Mesendoderm (in vitro differentiated cells): ENCODE measurements at regions not wholly inside any gene's neighbourhood (a gene's known extent, or its start where the extent isn't known, plus 50 kb on each side); places are given as distances from the start of the nearest gene placed in this dataset.

Source experiments
- DNase-seq: peaks from one replicate; pipeline ENCODE4 v3.0.0; 2013
- H2AK5ac ChIP-seq: 2 replicates; pipeline ENCODE4 v1.6.1; 2013; ENCODE audit warnings: low read length, inconsistent platforms
- H2BK120ac ChIP-seq: 2 replicates; pipeline ENCODE4 v1.6.1; 2013; ENCODE audit warnings: low read depth, mild to moderate bottlenecking, low read length, moderate library complexity, mixed read lengths
- H2BK15ac ChIP-seq: replicated peaks from 2 replicates; pipeline ENCODE4 v1.6.1; 2013; ENCODE audit warnings: low read depth, mild to moderate bottlenecking, moderate library complexity
- H2BK5ac ChIP-seq: 2 replicates; pipeline ENCODE4 v1.6.1; 2013; ENCODE audit warnings: low read length, inconsistent platforms
- H3K18ac ChIP-seq: 2 replicates; pipeline ENCODE4 v1.6.1; 2013; ENCODE audit warnings: mild to moderate bottlenecking, low read length, mixed read lengths
- H3K23ac ChIP-seq: one replicate; pipeline ENCODE4 v1.6.1; 2013; ENCODE audit warnings: low read length
- H3K27ac ChIP-seq: 2 replicates; pipeline ENCODE4 v1.5.1; 2013; ENCODE audit warnings: low read depth, mild to moderate bottlenecking, inconsistent platforms, low read length, moderate library complexity
- H3K27me3 ChIP-seq: 2 replicates; pipeline ENCODE4 v1.6.1; 2013; ENCODE audit warnings: low read length, control low read depth, mild to moderate bottlenecking, inconsistent platforms; ENCODE audit not compliant: insufficient read depth, poor library complexity
- H3K36me3 ChIP-seq: 2 replicates; pipeline ENCODE4 v1.6.1; 2013; ENCODE audit warnings: low read length, inconsistent platforms; ENCODE audit not compliant: control insufficient read depth, insufficient read depth
- H3K4ac ChIP-seq: one replicate; pipeline ENCODE4 v1.6.1; 2013; ENCODE audit warnings: low read depth, mild to moderate bottlenecking, low read length, moderate library complexity
- H3K4me1 ChIP-seq: 2 replicates; pipeline ENCODE4 v1.6.1; 2013; ENCODE audit warnings: low read depth, low read length, inconsistent platforms; ENCODE audit not compliant: control insufficient read depth
- H3K4me2 ChIP-seq: 2 replicates; pipeline ENCODE4 v1.6.1; 2013; ENCODE audit warnings: low read length
- H3K4me3 ChIP-seq: 2 replicates; pipeline ENCODE4 v1.5.1; 2013; ENCODE audit warnings: mild to moderate bottlenecking, low read length
- H3K56ac ChIP-seq: one replicate; pipeline ENCODE4 v1.6.1; 2013; ENCODE audit warnings: low read length
- H3K79me1 ChIP-seq: 2 replicates; pipeline ENCODE4 v1.6.1; 2013; ENCODE audit warnings: low read length, inconsistent platforms
- H3K79me2 ChIP-seq: 2 replicates; pipeline ENCODE4 v1.6.1; 2013; ENCODE audit warnings: mild to moderate bottlenecking, low read length; ENCODE audit not compliant: control insufficient read depth, insufficient read depth
- H3K9ac ChIP-seq: 2 replicates; pipeline ENCODE4 v1.6.1; 2013; ENCODE audit warnings: low read length, inconsistent platforms
- H4K5ac ChIP-seq: one replicate; pipeline ENCODE4 v1.6.1; 2013; ENCODE audit warnings: low read length
- H4K8ac ChIP-seq: one replicate; pipeline ENCODE4 v1.6.1; 2013; ENCODE audit warnings: low read depth, mild to moderate bottlenecking, control low read depth, low read length, moderate library complexity
- WGBS: extraction: QIAGEN DNeasy Blood & Tissue Kit; methylation state at CpG from one replicate; pipeline ENCODE4 v1.1.7; 2013; ENCODE audit warnings: low lambda C conversion rate, missing lambda C conversion rate; ENCODE audit not compliant: insufficient coverage; ENCODE audit errors: extremely low coverage; 5-methylcytosine and 5-hydroxymethylcytosine counted together

- no peak overlapping the region for H4K5ac ChIP-seq
- H3K27me3 ChIP-seq = no peaks in the 10 kb centered on the region
- H2BK15ac ChIP-seq = no peak overlapping the region
- no peak overlapping the region for H4K8ac ChIP-seq
- no peak overlapping the region for H2BK5ac ChIP-seq
- DNase-seq = no peak
- no peak overlapping the region for H3K9ac ChIP-seq
- H3K79me1 ChIP-seq = no peaks in the 10 kb centered on the region
- no peak overlapping the region for H3K18ac ChIP-seq
- H3K4me1 ChIP-seq = no peaks in the 10 kb centered on the region
- H3K27ac ChIP-seq = no peak overlapping the region
- no peaks in the 10 kb centered on the region for H3K36me3 ChIP-seq
- H3K4me2 ChIP-seq = no peak overlapping the region
- no peak overlapping the region for H2AK5ac ChIP-seq
- H3K23ac ChIP-seq = no peak overlapping the region
- whole genome bisulfite sequencing = no CpG with 5 or more reads among the region's 3 CpGs
- no peak overlapping the region for H3K56ac ChIP-seq
- no peak overlapping the region for H3K4ac ChIP-seq
- H3K79me2 ChIP-seq = no peaks in the 10 kb centered on the region
- no peak overlapping the region for H2BK120ac ChIP-seq
- H3K4me3 ChIP-seq = no peak overlapping the region
These were observed 198.6 kb downstream of the BCAT1 start for GRCh38 chr12:24750263-24750662.

DNA sequence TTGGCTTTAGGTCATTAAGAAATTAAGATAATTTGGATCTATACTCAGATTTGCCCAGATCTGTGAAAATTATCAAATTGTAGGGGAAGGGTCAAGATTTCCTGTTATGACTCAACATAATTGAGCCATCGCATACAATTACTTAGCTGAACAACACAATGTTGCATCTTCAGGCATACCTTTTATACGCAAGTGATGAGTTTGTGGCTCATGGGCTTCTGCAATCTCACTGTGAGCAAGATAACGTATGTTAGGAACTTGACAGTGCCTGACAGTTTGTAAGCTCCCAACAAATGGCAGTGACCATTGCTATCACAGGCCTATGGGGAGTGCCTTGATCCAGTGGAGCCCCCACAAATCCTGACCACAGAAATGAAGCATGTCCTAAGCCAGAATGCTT, 199.7 kb downstream of the BCAT1 start:
- H3K36me3 ChIP-seq = no peaks in the 10 kb centered on the region
- H4K5ac ChIP-seq = no peak overlapping the region
- peak; percentile 27 for DNase-seq
- H3K18ac ChIP-seq = no peak overlapping the region
- no peak overlapping the region for H2AK5ac ChIP-seq
- H2BK120ac ChIP-seq = no peak overlapping the region
- no peaks in the 10 kb centered on the region for H3K79me1 ChIP-seq
- no peak overlapping the region for H3K56ac ChIP-seq
- WGBS = no CpG with 5 or more reads among the region's 3 CpGs
- no peaks in the 10 kb centered on the region for H3K27me3 ChIP-seq
- no peak overlapping the region for H3K4me2 ChIP-seq
- H3K4me3 ChIP-seq = no peak overlapping the region
- no peak overlapping the region for H3K23ac ChIP-seq
- H4K8ac ChIP-seq = no peak overlapping the region
- no peaks in the 10 kb centered on the region for H3K79me2 ChIP-seq
- no peak overlapping the region for H2BK15ac ChIP-seq
- no peak overlapping the region for H3K9ac ChIP-seq
- H3K4me1 ChIP-seq = peaks cover 3% of the 10 kb centered on the region
- no peak overlapping the region for H3K27ac ChIP-seq
- H3K4ac ChIP-seq = no peak overlapping the region
- no peak overlapping the region for H2BK5ac ChIP-seq

DNA sequence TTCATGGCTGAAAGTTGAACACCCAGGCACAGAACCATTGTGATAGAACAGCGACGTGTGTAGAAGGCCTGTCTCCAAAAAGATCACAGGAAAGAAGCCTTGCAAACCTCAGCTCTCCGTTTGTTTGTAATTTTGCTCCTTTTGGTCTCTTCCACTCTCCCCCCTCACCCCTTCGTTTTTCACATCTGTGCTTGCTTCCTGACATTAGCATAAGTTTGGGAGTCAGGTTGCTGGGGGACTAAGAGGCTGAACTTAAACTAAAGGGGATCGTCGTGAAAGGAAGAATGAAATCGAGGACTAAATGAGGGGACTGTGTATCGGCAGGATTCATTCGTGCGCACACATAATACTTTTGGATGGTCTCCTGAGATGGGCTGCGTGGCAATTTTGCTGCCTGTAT, 200.6 kb downstream of the BCAT1 start:
- Histone ChIP-seq H3K36me3 (no peaks in the 10 kb centered on the region), H3K23ac (no peak overlapping the region), H3K9ac (no peak overlapping the region), H2AK5ac (no peak overlapping the region), H2BK15ac (no peak overlapping the region), H3K27ac (no peak overlapping the region), H3K4me3 (no peak overlapping the region), H3K27me3 (no peaks in the 10 kb centered on the region), H3K56ac (no peak overlapping the region), H3K79me2 (no peaks in the 10 kb centered on the region), H3K4ac (no peak overlapping the region), H3K18ac (no peak overlapping the region), H2BK5ac (no peak overlapping the region), H4K8ac (no peak overlapping the region), H3K4me2 (no peak overlapping the region), H4K5ac (no peak overlapping the region), H2BK120ac (no peak overlapping the region), H3K79me1 (no peaks in the 10 kb centered on the region), H3K4me1 (peaks cover 3% of the 10 kb centered on the region)
- no CpG with 5 or more reads among the region's 11 CpGs for WGBS
- DNase-seq = peak; percentile 42

DNA sequence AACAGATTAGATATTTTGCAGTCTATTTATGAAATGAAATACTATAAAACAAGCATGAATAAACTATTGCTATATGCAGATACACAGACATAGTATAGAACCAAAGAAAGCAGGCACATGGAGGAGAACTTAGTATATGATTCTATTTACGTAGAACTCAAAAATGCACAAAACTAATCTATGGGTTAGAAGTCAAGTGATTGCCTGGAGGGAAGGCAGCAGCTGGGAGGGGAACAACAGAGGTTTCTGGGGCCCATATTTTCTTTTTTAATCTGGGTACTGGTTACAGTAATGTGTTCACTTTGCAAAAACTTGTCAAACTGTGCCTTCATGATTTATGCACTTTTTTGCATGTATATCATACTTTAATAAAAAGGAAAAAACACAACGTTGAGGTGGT, 202.0 kb downstream of the BCAT1 start:
- H4K8ac ChIP-seq = no peak overlapping the region
- H2BK5ac ChIP-seq = no peak overlapping the region
- H3K4me2 ChIP-seq = no peak overlapping the region
- H2AK5ac ChIP-seq = no peak overlapping the region
- no peaks in the 10 kb centered on the region for H3K36me3 ChIP-seq
- H3K4me1 ChIP-seq = peaks cover 3% of the 10 kb centered on the region
- WGBS = no CpG with 5 or more reads among the region's 2 CpGs
- H3K23ac ChIP-seq = no peak overlapping the region
- no peak overlapping the region for H3K56ac ChIP-seq
- no peak overlapping the region for H2BK120ac ChIP-seq
- H3K27ac ChIP-seq = no peak overlapping the region
- H3K79me1 ChIP-seq = no peaks in the 10 kb centered on the region
- H3K4ac ChIP-seq = no peak overlapping the region
- no peak overlapping the region for H3K4me3 ChIP-seq
- no peak overlapping the region for H3K18ac ChIP-seq
- no peak overlapping the region for H4K5ac ChIP-seq
- H3K9ac ChIP-seq = no peak overlapping the region
- H2BK15ac ChIP-seq = no peak overlapping the region
- no peak for DNase-seq
- no peaks in the 10 kb centered on the region for H3K79me2 ChIP-seq
- H3K27me3 ChIP-seq = no peaks in the 10 kb centered on the region

GRCh38 chr12:24746006-24746671, 202.8 kb downstream of the BCAT1 start:
- DNase-seq = no peak
- 95% methylated on average over 2 of the region's 4 CpGs for WGBS
- no peak overlapping the region for H3K9ac ChIP-seq

More at GRCh38 chr12:24746006-24746671, 202.8 kb downstream of the BCAT1 start:
- Histone ChIP-seq H2BK5ac (no peak overlapping the region), H3K79me2 (no peaks in the 10 kb centered on the region), H2AK5ac (no peak overlapping the region), H2BK15ac (no peak overlapping the region), H3K27ac (no peak overlapping the region), H3K79me1 (no peaks in the 10 kb centered on the region), H3K4me2 (no peak overlapping the region), H3K56ac (no peak overlapping the region), H4K8ac (no peak overlapping the region), H3K36me3 (no peaks in the 10 kb centered on the region), H3K4ac (no peak overlapping the region), H3K27me3 (no peaks in the 10 kb centered on the region), H3K23ac (no peak overlapping the region), H3K4me3 (no peak overlapping the region), H3K18ac (no peak overlapping the region), H3K4me1 (peaks cover 3% of the 10 kb centered on the region), H2BK120ac (no peak overlapping the region), H4K5ac (no peak overlapping the region)
